NT2/D1 (cell line): ENCODE measurements at regions not wholly inside any gene's neighbourhood (a gene's known extent, or its start where the extent isn't known, plus 50 kb on each side); places are given as distances from the start of the nearest gene placed in this dataset.

Experiments
- YY1 ChIP-seq: IDR thresholded peaks from 2 replicates; pipeline ENCODE4 v1.6.1; 2011; ENCODE audit not compliant: insufficient read length, insufficient read depth
- ZNF274 ChIP-seq: IDR thresholded peaks from 2 replicates; pipeline ENCODE4 v1.6.1; 2011; ENCODE audit warnings: mild to moderate bottlenecking, low read depth, low read length

GRCh38 chr4:58740897-58741296, 1630.7 kb upstream of the IGFBP7 start:
- TF ChIP-seq ZNF274 (no peak), YY1 (no peak)
